SK-N-SH treated with all-trans-retinoic acid at 6 μM for 48 hours (cell line): ENCODE measurements at regions not wholly inside any gene's neighbourhood (a gene's known extent, or its start where the extent isn't known, plus 50 kb on each side); places are given as distances from the start of the nearest gene placed in this dataset.

Source experiments
- ATAC-seq: fragments of 200-7000 bp; cut with Tn5 transposase; 3 replicates; pipeline ENCODE4 v1.9.1; 2020; ENCODE audit warnings: mild to moderate bottlenecking, moderate library complexity
- ARNTL ChIP-seq: fragments of 450-650 bp; formaldehyde crosslinking; IDR thresholded peaks from 2 replicates; pipeline ENCODE4 v1.5.0; 2020; ENCODE audit warnings: low read depth, mild to moderate bottlenecking, moderate library complexity, borderline replicate concordance
- BACH2 ChIP-seq: fragments of 250-450 bp; sonication (Bioruptor Pico); IDR thresholded peaks from 2 replicates; pipeline ENCODE4 v1.9.0; 2021; ENCODE audit warnings: mild to moderate bottlenecking, borderline replicate concordance
- ESRRG ChIP-seq: fragments of 250-450 bp; sonication (Bioruptor Pico); IDR thresholded peaks from 2 replicates; pipeline ENCODE4 v1.6.1; 2021; ENCODE audit warnings: mild to moderate bottlenecking
- GLIS3 ChIP-seq: fragments of 250-450 bp; sonication (Bioruptor Pico); IDR thresholded peaks from 2 replicates; pipeline ENCODE4 v1.5.0; 2020; ENCODE audit warnings: mild to moderate bottlenecking, moderate library complexity
- ISL1 ChIP-seq: fragments of 250-450 bp; sonication (Bioruptor Pico); IDR thresholded peaks from 2 replicates; pipeline ENCODE4 v2.1.2; 2022; ENCODE audit warnings: mild to moderate bottlenecking, moderate library complexity
- OSR1 ChIP-seq: fragments of 250-450 bp; sonication (Bioruptor Pico); IDR thresholded peaks from 2 replicates; pipeline ENCODE4 v1.8.0; 2022; ENCODE audit warnings: moderate library complexity, mild to moderate bottlenecking, inconsistent platforms
- PPARA ChIP-seq: fragments of 250-450 bp; sonication (Bioruptor Pico); IDR thresholded peaks from 2 replicates; pipeline ENCODE4 v1.5.0; 2020; ENCODE audit warnings: mild to moderate bottlenecking, borderline replicate concordance
- RARB ChIP-seq: fragments of 250-450 bp; sonication (Bioruptor Pico); IDR thresholded peaks from 2 replicates; pipeline ENCODE4 v1.8.0; 2021; ENCODE audit warnings: mild to moderate bottlenecking, moderate library complexity
- TCF4 ChIP-seq: fragments of 250-450 bp; sonication (Bioruptor Pico); IDR thresholded peaks from 2 replicates; pipeline ENCODE4 v1.8.0; 2021; ENCODE audit warnings: mild to moderate bottlenecking, moderate library complexity, borderline replicate concordance
- TOX ChIP-seq: fragments of 250-450 bp; sonication (Bioruptor Pico); IDR thresholded peaks from 2 replicates; pipeline ENCODE4 v1.8.0; 2021; ENCODE audit warnings: mild to moderate bottlenecking, moderate library complexity, borderline replicate concordance
- ZC3H10 ChIP-seq: fragments of 250-450 bp; sonication (Bioruptor Pico); IDR thresholded peaks from 2 replicates; pipeline ENCODE4 v1.5.1; 2021; ENCODE audit warnings: mild to moderate bottlenecking, moderate library complexity
- ZFP30 ChIP-seq: fragments of 450-650 bp; formaldehyde crosslinking; IDR thresholded peaks from 2 replicates; pipeline ENCODE4 v1.5.0; 2022; ENCODE audit warnings: mild to moderate bottlenecking, moderate library complexity
- ZNF565 ChIP-seq: fragments of 450-650 bp; formaldehyde crosslinking; conservative IDR thresholded peaks from 2 replicates; pipeline ENCODE4 v1.5.0; 2020; ENCODE audit warnings: low read depth, mild to moderate bottlenecking, moderate library complexity
- ZNF70 ChIP-seq: fragments of 450-650 bp; formaldehyde crosslinking; IDR thresholded peaks from 2 replicates; pipeline ENCODE4 v1.5.0; 2020; ENCODE audit warnings: mild to moderate bottlenecking, moderate library complexity
- ZNF8 ChIP-seq: fragments of 450-650 bp; formaldehyde crosslinking; IDR thresholded peaks from 2 replicates; pipeline ENCODE4 v1.5.0; 2020; ENCODE audit warnings: mild to moderate bottlenecking, moderate library complexity
- TF ChIP-seq, protein P1 (sequence below): fragments of 250-450 bp; sonication (Bioruptor Pico); IDR thresholded peaks from 2 replicates; pipeline ENCODE4 v1.8.0; 2020; ENCODE audit warnings: mild to moderate bottlenecking, moderate library complexity, borderline replicate concordance
- TF ChIP-seq, protein P2 (sequence below): fragments of 250-450 bp; sonication (Bioruptor Pico); IDR thresholded peaks from 2 replicates; pipeline ENCODE4 v1.5.1; 2021; ENCODE audit warnings: mild to moderate bottlenecking, moderate library complexity
- TF ChIP-seq, protein P3 (sequence below): fragments of 250-450 bp; sonication (Bioruptor Pico); IDR thresholded peaks from 2 replicates; pipeline ENCODE4 v1.5.0; 2020; ENCODE audit warnings: mild to moderate bottlenecking, moderate library complexity
- TF ChIP-seq, protein P4 (sequence below): fragments of 250-450 bp; sonication (Bioruptor Pico); IDR thresholded peaks from 2 replicates; pipeline ENCODE4 v1.5.1; 2020; ENCODE audit warnings: low read depth, mild to moderate bottlenecking, moderate library complexity

DNA sequence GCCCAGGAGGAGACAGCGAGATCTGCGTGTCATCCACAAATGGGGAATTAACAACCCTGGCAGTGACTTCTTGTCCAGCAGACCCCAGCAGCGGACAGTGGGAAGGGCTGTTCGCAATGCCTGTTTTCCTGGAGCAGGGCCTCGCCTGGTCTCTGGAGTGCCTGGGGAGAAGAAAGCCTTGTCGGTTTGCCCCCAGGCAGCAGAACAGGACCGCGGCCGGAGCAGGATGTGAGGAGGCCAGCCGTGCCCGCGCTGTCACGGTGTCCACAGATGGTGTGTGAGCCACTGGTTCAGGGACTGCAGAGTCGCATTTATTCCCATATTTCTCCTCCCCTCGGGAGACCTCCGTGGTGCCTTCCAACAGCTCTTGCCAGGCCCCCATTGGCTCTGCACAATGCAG is 68.5 kb upstream of the GSE1 start:
- TF ChIP-seq ESRRG (CRISPR knock-in tag) (no peak), ARNTL (no peak), TCF4 (no peak), ZNF565 (CRISPR knock-in tag) (no peak), PPARA (CRISPR knock-in tag) (no peak), ZC3H10 (CRISPR knock-in tag) (no peak), ZNF8 (CRISPR knock-in tag) (no peak), GLIS3 (CRISPR knock-in tag) (no peak), TOX (CRISPR knock-in tag) (no peak)
- TF ChIP-seq, protein P1, sequence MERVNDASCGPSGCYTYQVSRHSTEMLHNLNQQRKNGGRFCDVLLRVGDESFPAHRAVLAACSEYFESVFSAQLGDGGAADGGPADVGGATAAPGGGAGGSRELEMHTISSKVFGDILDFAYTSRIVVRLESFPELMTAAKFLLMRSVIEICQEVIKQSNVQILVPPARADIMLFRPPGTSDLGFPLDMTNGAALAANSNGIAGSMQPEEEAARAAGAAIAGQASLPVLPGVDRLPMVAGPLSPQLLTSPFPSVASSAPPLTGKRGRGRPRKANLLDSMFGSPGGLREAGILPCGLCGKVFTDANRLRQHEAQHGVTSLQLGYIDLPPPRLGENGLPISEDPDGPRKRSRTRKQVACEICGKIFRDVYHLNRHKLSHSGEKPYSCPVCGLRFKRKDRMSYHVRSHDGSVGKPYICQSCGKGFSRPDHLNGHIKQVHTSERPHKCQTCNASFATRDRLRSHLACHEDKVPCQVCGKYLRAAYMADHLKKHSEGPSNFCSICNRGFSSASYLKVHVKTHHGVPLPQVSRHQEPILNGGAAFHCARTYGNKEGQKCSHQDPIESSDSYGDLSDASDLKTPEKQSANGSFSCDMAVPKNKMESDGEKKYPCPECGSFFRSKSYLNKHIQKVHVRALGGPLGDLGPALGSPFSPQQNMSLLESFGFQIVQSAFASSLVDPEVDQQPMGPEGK (CRISPR knock-in tag), result no peak
- TF ChIP-seq, protein P2, sequence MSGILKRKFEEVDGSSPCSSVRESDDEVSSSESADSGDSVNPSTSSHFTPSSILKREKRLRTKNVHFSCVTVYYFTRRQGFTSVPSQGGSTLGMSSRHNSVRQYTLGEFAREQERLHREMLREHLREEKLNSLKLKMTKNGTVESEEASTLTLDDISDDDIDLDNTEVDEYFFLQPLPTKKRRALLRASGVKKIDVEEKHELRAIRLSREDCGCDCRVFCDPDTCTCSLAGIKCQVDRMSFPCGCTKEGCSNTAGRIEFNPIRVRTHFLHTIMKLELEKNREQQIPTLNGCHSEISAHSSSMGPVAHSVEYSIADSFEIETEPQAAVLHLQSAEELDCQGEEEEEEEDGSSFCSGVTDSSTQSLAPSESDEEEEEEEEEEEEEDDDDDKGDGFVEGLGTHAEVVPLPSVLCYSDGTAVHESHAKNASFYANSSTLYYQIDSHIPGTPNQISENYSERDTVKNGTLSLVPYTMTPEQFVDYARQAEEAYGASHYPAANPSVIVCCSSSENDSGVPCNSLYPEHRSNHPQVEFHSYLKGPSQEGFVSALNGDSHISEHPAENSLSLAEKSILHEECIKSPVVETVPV (CRISPR knock-in tag), result no peak
- TF ChIP-seq, protein P3, sequence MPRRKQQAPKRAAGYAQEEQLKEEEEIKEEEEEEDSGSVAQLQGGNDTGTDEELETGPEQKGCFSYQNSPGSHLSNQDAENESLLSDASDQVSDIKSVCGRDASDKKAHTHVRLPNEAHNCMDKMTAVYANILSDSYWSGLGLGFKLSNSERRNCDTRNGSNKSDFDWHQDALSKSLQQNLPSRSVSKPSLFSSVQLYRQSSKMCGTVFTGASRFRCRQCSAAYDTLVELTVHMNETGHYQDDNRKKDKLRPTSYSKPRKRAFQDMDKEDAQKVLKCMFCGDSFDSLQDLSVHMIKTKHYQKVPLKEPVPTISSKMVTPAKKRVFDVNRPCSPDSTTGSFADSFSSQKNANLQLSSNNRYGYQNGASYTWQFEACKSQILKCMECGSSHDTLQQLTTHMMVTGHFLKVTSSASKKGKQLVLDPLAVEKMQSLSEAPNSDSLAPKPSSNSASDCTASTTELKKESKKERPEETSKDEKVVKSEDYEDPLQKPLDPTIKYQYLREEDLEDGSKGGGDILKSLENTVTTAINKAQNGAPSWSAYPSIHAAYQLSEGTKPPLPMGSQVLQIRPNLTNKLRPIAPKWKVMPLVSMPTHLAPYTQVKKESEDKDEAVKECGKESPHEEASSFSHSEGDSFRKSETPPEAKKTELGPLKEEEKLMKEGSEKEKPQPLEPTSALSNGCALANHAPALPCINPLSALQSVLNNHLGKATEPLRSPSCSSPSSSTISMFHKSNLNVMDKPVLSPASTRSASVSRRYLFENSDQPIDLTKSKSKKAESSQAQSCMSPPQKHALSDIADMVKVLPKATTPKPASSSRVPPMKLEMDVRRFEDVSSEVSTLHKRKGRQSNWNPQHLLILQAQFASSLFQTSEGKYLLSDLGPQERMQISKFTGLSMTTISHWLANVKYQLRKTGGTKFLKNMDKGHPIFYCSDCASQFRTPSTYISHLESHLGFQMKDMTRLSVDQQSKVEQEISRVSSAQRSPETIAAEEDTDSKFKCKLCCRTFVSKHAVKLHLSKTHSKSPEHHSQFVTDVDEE, result no peak
- TF ChIP-seq, protein P4, sequence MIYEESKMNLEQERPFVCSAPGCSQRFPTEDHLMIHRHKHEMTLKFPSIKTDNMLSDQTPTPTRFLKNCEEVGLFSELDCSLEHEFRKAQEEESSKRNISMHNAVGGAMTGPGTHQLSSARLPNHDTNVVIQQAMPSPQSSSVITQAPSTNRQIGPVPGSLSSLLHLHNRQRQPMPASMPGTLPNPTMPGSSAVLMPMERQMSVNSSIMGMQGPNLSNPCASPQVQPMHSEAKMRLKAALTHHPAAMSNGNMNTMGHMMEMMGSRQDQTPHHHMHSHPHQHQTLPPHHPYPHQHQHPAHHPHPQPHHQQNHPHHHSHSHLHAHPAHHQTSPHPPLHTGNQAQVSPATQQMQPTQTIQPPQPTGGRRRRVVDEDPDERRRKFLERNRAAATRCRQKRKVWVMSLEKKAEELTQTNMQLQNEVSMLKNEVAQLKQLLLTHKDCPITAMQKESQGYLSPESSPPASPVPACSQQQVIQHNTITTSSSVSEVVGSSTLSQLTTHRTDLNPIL (CRISPR knock-in tag), result no peak
- ATAC-seq, result peak; percentile 14; the same call in 1 of the 3 replicates

DNA sequence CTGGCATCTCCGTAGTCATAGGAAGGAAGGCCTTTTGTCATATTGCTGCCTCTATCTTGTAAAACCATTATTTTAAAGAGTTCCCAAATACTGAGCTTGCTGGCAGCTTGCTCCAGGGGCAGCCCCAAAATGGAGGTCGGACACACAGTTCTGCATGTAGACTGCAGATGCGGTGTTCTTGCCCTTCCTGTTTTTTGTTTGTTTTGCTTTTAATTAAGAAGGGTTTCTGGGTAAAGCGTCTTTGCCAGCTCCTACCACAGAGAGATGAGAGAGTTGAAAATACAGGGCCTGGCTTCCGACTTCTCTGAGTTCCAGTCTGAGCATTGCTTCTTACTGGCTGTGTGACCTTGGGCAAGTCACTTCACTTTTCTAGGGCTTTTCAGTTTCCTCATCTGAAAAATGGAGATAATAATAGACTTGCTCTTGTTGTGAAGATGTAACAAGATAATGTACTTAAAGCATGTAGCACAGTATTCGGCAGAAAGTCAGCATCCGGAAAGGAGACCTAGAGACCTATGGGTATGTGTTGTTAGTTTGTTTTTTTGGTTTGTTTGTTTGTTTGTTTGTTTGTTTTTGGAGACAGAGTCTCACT is 67.8 kb upstream of the GSE1 start:
- no peak for ATAC-seq
- no peak for TF ChIP-seq OSR1 (CRISPR knock-in tag)
- TF ChIP-seq, protein P1 (CRISPR knock-in tag), result no peak
- TF ChIP-seq, protein P2 (CRISPR knock-in tag), result no peak

DNA sequence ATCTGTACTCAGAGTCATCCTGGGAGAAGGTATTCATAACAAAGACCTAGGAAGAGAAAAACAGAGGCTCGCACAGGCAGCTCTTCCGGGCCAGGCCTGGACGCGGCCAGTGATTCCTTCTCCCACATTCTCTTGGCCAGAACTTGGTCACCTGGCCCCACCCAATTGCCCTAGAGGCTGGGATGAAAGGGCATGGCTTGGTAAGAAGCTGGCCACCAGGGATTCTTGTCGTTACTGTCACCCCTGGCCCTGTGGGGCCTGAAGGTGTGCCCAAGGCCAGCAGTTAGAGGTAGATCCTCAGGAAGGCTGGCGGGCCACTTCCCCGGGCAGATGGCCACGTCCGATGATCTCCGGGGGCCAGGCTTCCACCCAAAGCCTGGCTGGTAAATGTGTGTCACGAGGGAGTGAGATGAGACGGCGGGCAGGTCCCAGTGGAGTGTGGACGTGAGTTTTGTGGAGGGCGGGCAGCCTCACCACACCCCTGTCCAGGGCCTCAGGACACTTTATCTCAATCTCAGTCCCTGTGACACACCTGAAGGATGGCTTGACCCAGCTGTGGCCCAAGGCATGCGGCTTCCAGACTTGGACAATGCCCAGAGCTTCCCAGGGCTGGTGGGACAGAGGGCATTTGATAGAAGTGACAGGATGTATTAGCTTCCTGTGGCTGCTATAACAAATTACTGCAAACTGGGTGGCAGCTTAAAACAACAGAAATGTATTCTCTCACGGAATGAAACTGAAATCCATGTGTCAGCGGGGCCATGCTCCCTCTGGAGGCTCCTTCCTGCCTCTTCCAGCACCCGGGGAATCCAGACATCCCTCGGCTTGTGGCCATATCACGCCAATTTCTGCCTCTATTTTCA is 66.3 kb upstream of the GSE1 start:
- no peak for ATAC-seq
- TF ChIP-seq ZNF8 (CRISPR knock-in tag) (no peak), ISL1 (CRISPR knock-in tag) (no peak), RARB (no peak), BACH2 (CRISPR knock-in tag) (no peak), ZNF70 (CRISPR knock-in tag) (no peak), PPARA (CRISPR knock-in tag) (no peak), ZFP30 (CRISPR knock-in tag) (no peak), OSR1 (CRISPR knock-in tag) (no peak), ESRRG (CRISPR knock-in tag) (no peak), TCF4 (no peak)
- TF ChIP-seq, protein P1 (CRISPR knock-in tag), result no peak
- TF ChIP-seq, protein P4 (CRISPR knock-in tag), result no peak
